ENCODE measurements at regions not wholly inside any gene's neighbourhood (a gene's known extent, or its start where the extent isn't known, plus 50 kb on each side); places are given as distances from the start of the nearest gene placed in this dataset.

DNA sequence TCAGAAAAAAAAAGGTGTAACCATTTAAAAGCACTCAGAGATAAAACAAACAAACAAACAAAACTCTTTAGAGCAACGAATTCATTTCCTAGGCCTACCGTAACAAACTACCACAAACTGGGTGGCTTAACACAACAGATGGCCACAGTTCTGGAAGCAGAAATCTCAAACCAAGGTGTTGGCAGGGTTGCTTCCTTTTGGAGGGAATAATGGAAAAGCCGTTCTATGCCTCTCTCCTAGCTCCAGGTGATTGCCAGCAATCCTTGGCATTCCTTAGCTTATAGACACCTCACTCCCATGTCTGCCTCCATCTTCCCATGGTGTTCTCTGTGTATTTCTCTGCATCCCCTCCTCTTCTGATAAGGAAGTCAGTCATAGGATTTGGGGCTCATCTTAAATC, 200.4 kb downstream of the RAB38 start:
- H3K4me3 ChIP-seq (replicated peaks; ENCODE audit: low read depth, low read length): no peak overlapping the region
- DNase-seq (ENCODE audit: extremely low read depth, low read depth): no peak
- no peak for TF ChIP-seq CTCF (IDR thresholded peaks at IDR 0.05; ENCODE audit: low read depth, low read length, missing control alignments)

- H3K4me3 ChIP-seq (replicated peaks; ENCODE audit: low read depth, low read length): no peak overlapping the region
- TF ChIP-seq CTCF (IDR thresholded peaks at IDR 0.05; ENCODE audit: low read depth, low read length, missing control alignments): no peak
- no peak for DNase-seq (ENCODE audit: extremely low read depth, low read depth)
Observed at GRCh38 chr11:87972133-87972532, 203.1 kb downstream of the RAB38 start.

- DNase-seq (ENCODE audit: extremely low read depth, low read depth): no peak
- TF ChIP-seq CTCF (IDR thresholded peaks at IDR 0.05; ENCODE audit: low read depth, low read length, missing control alignments): no peak
- H3K4me3 ChIP-seq (replicated peaks; ENCODE audit: low read depth, low read length): no peak overlapping the region
Observed at GRCh38 chr11:87971354-87971753, 203.9 kb downstream of the RAB38 start.

GRCh38 chr11:87970762-87971161, 204.5 kb downstream of the RAB38 start:
- H3K4me3 ChIP-seq (replicated peaks; ENCODE audit: low read depth, low read length): no peak overlapping the region
- TF ChIP-seq CTCF (IDR thresholded peaks at IDR 0.05; ENCODE audit: low read depth, low read length, missing control alignments): no peak

GRCh38 chr11:87967459-87967858, 207.8 kb downstream of the RAB38 start:
- TF ChIP-seq CTCF (IDR thresholded peaks at IDR 0.05; ENCODE audit: low read depth, low read length, missing control alignments): no peak

More at GRCh38 chr11:87970762-87971161, 204.5 kb downstream of the RAB38 start:
- no peak for DNase-seq (ENCODE audit: extremely low read depth, low read depth)

GRCh38 chr11:87966694-87967093, 208.5 kb downstream of the RAB38 start:
- no peak overlapping the region for H3K4me3 ChIP-seq (replicated peaks; ENCODE audit: low read depth, low read length)
- no peak for TF ChIP-seq CTCF (IDR thresholded peaks at IDR 0.05; ENCODE audit: low read depth, low read length, missing control alignments)
- no peak for DNase-seq (ENCODE audit: extremely low read depth, low read depth)

More at GRCh38 chr11:87967459-87967858, 207.8 kb downstream of the RAB38 start:
- no peak overlapping the region for H3K4me3 ChIP-seq (replicated peaks; ENCODE audit: low read depth, low read length)
- DNase-seq (ENCODE audit: extremely low read depth, low read depth): no peak

DNA sequence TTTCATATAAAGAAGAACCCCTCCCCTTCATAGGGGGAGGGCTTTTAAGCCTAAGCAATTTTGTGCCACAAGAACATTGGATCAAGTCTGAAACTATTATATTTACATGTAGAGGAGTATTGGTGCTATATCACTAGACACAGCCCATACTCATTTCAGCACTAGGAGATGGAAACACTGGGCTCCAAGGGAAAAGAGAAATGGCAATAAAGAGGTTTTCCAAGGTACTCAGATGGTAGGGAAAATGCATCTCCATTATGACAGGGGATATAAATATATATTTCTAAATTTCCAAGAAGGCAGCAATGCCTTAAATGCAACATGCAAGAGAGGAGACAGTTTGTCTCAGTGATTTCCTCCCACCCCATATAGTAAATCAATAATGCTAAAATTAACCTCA, 209.0 kb downstream of the RAB38 start:
- H3K4me3 ChIP-seq (replicated peaks; ENCODE audit: low read depth, low read length): no peak overlapping the region
- no peak for TF ChIP-seq CTCF (IDR thresholded peaks at IDR 0.05; ENCODE audit: low read depth, low read length, missing control alignments)

More for the DNA sequence above, 209.0 kb downstream of the RAB38 start:
- no peak for DNase-seq (ENCODE audit: extremely low read depth, low read depth)
